NCI-H345 treated with DMSO at 0.1 percent for 48 hours (cell line): ENCODE measurements at regions not wholly inside any gene's neighbourhood (a gene's known extent, or its start where the extent isn't known, plus 50 kb on each side); places are given as distances from the start of the nearest gene placed in this dataset.

Experiments
- DNase-seq: peaks from one replicate; lab custom pipeline; 2025; ENCODE audit not compliant: unreplicated experiment; lab: John Stamatoyannopoulos, UW

DNA sequence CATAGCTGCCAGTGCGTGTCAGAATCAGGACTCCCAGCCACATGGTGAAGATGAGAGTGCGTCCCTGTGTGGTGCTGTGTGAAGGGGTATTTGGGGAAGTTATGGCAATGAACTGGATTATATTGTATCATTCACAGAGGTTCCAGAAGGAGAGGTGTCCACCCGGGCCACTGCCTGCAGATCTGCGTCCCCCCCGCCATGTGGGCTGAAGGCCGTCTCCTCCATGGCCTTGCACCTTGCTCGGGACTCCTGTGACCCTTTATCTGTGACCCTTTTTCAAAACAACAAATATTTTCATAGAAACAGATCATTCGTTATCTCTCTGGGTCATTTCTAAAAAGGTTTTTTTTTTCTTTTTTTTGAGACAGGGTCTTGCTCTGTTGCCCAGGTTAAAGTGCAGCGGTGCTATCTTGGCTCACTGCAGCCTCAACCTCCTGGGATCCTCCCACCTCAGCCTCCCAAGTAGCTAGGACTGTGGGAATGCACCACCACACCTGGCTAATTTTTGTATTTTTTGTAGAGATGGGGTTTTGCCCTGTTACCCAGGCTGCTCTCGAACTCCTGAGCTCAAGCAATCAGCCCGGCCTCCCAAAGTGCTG, 120.2 kb upstream of the ERRFI1 start:
- no peak for DNase-seq

DNA sequence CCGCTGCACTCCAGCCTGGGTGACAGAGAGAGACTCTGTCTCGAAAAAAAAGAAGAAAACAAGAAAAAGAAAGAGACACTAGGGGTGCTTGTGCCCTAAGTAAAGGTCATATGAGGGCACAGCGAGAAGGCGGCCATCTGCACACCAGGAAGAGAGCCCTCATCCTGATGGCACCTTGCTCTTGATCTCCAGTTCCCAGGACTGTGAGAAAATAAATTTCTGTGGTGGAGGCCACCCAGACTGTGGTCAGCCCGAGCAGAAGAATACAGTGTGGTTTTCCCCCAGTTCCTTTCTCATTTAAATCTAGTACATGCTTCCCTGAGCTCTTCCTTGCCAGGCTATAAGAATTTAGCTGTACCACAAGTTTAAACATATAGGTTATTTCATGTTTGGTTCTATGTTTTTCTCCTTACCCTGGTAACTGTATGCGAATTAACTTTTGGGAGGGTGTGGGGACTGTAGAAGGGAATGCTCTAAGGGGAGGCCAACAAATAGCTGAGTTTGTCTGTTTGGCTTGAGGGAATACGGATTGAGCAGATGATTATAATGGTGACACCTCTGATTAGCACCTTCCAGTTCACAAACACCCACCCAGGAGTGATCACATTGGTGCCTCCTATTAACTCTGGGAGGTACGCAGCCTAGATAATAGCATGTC, 119.6 kb upstream of the ERRFI1 start:
- DNase-seq = no peak

DNA sequence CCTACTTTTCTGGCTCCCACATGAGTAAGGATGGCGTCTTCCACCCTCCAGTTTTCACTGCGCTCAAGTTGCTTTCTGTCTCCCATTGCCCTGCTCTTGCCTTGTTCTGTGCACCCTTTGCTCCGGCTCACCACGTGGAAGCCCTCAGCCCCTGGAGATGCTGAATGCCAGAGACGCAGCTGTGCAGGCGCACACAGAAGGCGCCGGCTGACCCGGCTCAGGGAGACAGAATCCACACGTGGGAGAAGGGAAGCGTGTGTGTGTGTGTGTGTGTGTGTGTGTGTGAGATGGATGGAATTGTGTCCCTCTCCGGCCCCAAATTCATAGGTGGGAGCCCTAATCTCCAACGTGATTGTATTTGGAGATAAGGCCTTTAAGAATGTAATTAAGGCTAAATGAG, 118.2 kb upstream of the ERRFI1 start:
- DNase-seq = no peak

DNA sequence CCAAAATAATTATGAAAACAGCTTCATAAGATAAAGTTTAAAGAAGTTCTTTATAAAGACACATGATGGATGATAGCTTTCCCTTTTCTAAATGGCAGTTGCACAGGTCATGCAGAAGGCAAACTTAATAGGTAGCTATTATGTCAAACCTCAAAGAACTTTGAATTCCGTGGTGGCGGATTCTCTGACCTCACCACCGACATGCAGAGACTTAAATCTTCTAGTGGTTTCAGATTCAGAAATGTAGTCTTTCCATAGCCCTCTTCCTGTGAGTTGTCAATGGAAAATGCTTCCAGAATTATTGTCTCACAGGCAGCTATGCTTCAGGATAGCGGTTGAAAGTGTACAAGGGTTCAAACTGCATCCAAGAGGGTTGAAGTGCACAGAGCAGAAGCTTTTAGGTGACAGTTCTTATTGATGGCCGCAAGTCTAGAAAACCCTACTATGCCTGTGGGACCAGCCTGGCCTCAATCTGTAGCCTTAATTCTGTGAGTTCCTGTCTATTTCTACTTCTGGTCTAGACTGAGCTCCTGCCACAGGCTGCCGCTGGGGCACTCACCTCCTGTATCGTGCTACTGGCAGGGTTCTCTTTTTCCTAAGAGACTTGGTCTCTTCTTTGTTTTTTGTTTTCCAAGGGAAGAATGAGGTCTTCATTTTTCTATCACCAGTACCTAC, 117.0 kb upstream of the ERRFI1 start:
- no peak for DNase-seq

DNA sequence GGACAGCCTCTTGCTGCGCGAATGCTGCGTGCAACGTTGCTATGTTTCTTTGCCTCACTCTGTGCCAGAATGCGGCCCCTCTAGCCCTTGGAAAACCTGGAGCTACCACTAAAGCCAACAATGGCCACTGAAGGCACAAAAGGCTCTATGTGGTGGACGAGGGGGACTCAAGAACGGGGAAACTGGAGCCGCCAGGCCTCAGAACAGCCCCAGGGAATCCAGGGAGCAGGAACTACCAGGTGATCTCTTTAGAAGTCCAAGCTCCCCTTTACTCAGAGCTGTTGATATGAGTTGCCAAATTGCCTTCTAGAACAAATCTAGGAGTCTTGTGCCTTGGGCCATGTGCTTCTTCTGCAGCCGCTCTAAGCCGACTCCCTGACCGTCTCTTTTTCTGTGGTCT, 113.8 kb upstream of the ERRFI1 start:
- DNase-seq = no peak

DNA sequence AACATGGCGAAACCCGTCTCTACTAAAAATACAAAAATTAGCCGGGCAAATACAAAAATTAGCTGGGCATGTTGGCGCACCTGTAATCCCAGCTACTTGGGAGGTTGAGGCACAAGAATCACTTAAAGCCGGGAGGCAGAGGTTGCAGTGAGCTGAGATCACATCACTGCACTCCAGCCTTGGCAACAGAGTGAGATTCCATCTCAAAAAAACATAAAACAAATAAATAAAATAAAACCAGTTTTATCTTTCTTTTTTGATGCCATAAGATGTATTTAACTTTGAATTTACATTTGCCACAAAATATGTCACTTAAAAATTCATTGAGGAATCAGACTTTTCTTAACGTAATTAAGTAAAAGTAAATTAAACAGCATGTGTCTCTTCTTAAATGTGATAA, 113.3 kb upstream of the ERRFI1 start:
- DNase-seq = no peak

DNA sequence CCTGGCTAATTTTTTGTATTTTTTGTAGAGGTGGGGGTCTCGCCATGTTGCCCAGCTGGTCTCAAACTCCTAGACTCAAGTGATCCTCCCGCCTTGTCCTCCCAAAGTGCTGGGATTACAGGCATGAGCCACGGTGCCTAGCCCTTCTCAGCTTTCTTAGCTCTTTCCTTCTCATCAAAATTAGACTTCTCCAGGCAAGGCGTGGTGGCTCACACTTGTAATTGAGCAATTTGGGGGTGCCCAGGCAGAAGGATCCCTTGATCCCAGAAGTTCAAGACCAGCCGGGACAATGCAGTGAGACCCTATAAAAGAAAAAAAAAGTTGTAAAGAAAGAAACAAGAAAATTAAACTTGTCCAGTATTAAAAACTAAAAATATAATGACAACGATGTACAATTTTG, 112.6 kb upstream of the ERRFI1 start:
- no peak for DNase-seq

DNA sequence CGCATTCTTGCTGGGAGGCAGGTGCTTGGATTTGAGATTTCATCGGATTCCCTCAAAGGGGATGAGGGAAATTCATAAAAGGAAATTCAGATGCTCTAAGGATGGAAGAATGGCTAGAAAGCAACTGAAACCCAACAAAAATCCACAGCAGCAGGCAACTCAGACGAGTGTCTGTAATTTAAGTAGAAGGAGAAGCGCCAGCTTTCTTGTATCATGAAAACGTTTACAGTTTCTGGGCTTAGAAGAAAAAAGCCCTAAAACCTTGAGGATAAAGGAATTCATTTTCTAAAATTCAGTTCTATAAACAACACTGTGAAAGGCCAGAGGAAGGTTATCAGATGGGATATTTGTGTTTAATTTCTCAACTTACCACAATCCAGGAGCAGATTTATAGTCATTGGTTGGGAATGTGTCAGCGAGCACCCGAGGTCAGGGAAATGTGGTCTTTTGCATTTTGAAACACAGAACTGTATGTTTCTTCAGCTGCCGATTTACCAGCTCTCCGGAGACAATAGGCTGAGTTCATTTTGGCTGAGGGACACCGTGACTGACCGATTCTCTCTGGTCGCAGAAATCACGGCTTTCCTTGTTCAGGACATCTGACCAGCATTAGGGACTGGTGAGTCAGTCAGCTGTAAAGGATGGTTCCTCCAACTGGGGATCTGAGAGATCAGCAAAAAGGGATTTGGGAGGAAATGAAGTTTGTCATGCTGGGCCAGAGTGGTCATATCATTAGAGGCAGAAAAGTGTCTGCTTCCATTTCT, 111.6 kb upstream of the ERRFI1 start:
- DNase-seq = no peak

DNA sequence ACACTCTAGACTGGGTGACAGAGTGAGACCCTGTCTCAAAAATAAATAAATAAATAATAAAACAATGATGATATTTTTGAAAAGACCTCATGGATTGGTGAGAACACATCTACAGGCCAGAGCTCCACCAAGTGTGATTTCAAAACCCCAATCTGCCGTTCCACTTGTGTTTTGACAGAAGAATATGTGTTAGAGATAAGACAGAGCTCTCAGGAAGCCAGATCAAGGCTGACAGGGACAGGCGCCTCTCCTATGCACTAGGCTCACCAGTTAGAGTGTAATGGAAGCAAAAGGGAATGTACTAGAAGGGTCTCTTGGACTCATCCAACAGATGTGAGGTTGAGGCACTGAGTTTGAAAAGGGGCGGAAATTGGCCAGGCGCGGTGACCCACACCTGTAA, 110.7 kb upstream of the ERRFI1 start:
- no peak for DNase-seq

DNA sequence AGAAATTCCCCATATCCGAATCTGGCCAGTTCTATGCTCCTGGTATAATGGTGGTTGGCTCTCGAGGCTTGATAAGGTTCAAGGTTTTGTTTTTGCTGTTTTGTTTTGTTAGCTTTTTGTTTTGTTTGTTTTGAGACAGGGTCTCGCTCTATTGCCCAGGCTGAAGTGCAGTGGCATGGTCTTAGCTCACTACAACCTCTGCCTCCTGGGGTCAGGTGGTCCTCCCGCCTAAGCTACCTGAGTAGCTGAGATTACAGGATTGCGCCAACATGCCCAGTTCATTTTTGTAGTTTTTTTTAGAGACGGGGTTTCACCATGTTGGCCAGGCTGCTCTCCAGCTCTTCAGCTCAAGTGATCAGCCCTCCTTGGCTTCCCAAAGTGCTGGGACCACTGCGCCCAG, 109.1 kb upstream of the ERRFI1 start:
- DNase-seq = no peak

DNA sequence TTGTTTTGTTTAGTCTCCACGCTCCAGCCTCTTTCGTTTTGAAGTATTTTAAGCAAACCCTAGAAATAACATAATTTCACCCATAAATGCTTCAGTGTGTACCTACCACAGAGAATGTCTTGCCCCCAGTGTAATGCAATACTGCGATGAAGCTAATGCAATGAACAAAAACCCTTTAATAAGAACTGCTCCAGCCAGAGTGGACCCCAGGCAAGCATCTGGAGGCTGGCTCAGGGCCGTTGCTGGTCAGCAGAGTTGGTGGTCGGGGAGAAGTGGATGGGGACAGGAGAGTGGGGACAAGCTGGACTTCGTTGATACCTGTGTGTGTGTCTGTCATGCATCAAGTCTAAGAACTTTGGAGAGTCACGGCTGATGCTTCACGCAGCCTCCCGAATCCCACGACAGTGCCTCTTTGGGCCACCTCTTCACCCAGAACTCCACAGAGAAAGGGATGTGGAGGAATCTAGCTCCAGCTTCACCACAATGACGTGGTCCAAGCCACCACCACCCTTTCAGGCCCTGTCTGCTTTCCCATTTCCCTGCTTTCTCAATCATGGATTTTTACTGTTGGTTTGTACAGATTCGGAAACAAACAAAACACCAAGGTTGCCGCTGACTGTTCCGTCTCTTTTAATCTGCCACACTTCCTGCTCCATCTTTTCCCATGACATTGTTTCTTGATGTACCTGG, 108.6 kb upstream of the ERRFI1 start:
- DNase-seq = no peak

DNA sequence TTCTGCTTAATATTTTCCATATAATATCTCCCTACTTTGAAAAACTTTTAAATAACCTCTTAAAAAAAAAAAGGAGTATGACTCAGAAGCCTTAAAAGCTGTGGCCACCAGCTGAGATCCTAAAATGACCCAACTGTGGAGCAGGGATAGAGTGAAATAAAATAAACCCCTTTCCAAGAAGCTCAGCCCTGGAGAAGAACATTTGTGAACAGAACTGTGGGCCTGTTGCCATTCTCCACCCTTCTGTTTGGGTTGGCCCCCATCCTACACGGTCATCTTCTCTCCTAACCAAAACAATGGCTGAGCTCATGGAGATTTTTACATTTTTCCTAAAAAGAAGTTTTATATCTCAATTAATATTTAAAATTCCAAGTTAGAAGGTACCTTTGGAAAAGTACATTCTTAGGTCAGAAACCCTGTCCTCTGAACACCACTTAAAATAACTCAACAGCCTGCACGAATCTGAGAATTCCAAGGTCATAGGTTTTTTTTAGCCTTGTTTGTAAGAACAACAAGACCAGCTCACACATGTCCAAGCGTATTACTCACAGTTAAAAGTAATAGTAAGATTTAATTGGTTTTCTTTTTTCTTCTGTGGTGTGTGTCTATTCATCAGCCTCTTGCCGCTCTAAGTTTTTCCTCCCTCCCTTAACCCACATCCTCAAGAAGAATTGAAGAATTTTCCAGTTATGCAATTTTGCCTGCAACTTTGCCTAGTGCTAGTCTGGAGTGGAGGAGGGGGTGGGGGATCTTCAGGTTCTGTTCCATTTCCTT, 107.7 kb upstream of the ERRFI1 start:
- DNase-seq = no peak

DNA sequence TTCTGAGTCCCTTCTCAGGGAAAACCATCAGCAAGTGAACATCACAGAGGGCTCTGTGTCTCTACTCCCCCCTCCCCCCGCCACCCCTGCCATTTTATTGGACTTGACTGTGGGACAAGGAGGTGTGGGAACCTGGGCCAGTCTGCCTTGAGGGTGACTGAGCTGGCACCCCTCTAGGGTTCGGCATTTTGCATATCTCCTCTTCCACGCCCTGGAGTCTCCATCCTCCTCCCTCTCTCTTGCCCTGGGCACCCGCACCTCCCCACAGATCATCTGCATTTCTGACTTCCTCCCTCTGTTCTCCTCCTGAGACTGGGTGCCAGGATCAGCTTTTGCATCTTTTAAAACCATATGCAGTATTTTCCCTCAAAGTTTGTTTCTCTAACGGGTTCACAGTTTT, 107.1 kb upstream of the ERRFI1 start:
- no peak for DNase-seq

DNA sequence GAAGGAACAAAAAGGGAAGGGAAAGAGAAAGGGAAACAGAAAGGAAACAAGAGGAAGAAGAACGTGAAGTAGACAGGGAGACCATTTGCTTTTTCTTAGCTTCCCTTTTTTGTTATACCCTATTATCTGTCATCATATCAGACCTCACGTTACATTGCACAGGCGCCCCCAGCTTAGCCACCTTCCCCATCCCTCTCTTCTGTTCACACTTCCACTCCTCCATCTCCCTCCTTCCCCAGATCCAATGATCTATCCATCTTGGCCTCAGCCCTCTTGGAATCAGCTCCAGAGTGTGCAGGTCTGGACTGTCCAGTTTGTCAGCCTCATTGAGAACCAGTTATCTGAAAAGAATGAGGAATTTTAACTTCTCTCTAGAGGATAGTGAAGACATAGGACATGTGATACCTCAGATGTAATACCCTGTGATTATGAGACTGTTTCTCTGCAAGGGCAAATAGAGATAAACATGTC, 101.1 kb upstream of the ERRFI1 start:
- DNase-seq = no peak

DNA sequence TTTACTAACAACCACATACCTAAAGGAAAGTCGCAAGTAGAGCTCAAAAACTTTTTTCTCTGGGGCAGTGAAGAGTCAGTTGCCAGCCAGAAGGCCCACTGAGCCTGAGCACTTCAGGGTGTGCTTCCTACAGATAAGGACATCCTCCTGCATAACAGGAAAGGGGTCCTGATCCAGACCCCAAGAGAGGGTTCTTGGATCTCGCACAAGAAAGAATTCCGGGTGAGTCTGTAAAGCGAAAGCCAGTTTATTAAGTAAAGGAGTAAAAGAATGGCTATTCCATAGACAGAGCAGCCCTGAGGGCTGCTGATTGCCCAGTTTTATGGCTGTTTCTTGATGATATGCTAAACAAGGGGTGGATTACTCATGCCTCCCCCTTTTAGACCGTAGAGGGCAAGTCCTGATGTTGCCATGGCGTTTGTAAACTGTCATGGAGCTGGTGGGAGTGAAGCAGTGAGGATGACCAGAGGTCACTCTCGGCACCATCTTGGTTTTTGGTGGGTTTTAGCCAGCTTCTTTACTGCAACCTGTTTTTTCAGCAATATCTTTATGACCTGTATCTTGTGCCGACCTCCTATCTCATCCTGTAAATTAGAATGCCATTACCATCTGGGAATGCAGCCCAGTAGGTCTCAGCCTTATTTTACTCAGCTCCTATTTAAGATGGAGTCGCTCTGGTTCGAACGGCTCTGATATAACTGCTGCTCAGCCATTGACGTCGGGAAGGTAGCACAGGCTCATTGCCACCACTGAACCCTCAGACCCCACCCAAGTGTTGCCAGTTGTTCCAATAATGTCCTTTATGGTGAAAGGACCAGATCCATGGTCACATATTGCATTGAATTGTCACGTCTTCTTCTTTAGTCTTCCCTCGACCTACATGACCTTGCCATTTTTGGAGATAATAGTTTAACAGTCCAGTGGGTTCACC, 96.6 kb upstream of the ERRFI1 start:
- DNase-seq = no peak

DNA sequence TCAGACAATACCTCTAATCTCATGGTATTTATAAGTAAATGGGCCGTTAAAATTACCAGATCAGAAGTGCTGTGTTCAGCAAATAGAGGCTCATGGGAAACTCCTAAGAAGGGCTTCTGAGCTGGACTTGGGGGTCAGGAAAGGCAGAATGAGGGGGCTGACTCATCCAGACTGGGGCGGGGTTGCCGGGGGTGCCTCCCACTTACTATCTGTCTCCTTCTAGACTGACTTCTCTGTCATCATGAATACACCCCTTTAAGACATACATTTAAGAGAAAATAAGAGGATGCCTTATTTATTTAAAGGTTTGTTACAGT, 96.0 kb upstream of the ERRFI1 start:
- no peak for DNase-seq

DNA sequence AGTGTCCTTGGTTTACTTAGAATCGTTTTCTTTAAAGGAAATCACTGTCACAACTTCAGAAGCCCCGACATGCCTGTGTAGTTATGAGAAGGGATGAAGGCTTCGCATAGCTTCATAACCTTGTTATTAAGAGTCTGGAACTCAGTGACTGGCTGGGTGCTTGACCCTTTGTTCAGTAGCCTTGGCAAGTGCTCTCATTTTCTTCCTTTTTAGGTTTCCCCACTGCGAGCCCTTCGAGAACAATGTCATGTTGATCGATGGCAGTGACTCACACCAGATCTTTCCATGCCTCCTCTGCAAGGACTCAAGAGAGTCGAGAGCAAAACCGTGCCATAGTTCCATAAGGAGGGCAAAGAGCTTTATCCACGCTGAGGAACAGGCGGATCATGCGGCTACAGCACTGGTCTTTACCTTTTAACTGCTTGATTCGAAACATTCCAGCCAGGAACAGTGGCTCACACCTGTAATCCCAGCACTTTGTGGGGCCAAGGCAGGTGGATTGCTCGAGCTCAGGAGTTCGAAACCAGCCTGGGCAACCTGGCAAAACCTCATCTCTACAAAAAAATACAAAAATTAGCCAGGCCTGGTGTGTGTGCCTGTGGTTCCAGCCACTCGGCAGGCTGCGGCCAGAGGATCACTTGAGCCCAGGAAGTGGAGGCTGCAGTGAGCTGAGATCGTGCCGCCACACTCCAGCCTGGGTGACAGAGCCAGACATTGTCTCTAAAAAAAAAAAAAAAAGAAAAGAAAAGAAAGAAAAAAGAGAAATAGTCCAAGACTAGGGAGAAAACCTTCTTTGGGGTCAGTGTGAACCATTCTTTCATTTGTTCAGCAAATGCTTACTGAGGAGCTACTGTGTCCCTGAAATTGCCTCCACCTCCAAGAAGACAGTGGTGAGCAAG, 95.4 kb upstream of the ERRFI1 start:
- no peak for DNase-seq

DNA sequence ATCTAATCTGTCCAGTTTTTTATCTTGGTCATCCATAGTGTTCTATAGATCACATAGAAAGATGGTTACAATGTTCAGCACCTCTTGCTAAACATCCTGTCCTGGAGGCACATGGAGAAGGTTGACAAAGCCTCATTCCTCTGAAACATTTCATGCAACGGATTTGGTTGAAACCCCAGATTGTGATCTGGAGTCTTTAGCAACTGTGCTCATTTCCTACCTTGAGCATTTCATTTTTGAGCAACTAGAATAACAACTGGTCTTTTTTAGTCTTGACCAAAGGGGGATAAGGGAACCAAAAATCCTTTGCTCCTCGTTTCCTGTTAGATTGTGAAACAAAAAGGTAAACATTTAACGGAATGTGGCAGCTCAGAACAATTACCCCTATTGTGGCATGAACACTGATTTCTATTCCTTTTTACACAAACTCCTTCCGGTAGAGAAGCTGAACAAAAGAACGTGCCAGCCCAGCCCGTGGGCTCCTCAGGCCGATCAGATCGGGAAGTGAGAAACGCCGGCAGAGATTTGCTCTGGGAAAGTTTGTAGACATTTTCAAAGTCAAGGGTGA, 94.7 kb upstream of the ERRFI1 start:
- no peak for DNase-seq
